Mammary epithelial cell (primary cell): ENCODE measurements at regions not wholly inside any gene's neighbourhood (a gene's known extent, or its start where the extent isn't known, plus 50 kb on each side); places are given as distances from the start of the nearest gene placed in this dataset.
"Not testable (repeated sequence)": the region's sequence is repeated elsewhere in the genome, so short reads cannot be mapped to it uniquely, and the experiment has no call there.

Experiments used
- CTCF ChIP-seq, 2 donors: IDR thresholded peaks in 1 of 2; conservative IDR thresholded peaks in 1 of 2; 2 replicates each; pipeline ENCODE4 v1.5.1; 2011 to 2012; ENCODE audit warnings: inconsistent platforms in 2 of 2, low read length in 2 of 2, mild to moderate bottlenecking in 2 of 2, control low read depth in 1 of 2, low read depth in 1 of 2; ENCODE audit not compliant: insufficient read depth in 1 of 2; ENCODE audit errors: extremely low read depth in 1 of 2
- EZH2 ChIP-seq: IDR thresholded peaks from 2 replicates; pipeline ENCODE4 v1.6.1; 2012; ENCODE audit warnings: low read length, inconsistent platforms, borderline replicate concordance

GRCh38 chr2:87567912-87568311 lies 180.0 kb upstream of the PLGLB2 start:
- not testable (repeated sequence) for TF ChIP-seq CTCF (conservative IDR thresholded peaks at IDR 0.05 in 1 of 2, IDR thresholded peaks at IDR 0.05 in 1 of 2; ENCODE audit: extremely low read depth in 1 of 2, insufficient read depth in 1 of 2, low read depth in 1 of 2, low read length in 2 of 2); EZH2
